ENCODE measurements at regions not wholly inside any gene's neighbourhood (a gene's known extent, or its start where the extent isn't known, plus 50 kb on each side); places are given as distances from the start of the nearest gene placed in this dataset.

DNA sequence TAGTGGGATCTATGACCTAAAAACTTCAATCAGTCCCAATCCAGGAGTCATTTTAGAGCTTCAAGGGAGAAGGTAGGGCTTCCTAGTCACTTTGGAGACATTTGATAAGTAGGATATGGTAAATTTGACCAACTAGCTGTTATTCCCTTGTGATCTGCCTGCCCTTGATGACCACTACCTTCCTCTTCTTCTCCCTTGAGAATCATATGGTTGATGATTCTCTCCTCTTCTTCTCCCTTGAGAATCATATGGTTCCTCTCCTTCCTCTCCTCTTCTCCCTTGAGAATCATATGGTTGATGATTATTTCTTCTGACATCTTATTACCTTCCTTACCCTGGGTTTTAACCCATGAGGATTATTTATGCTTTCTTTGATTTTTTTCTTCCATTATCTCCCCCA lies 482.6 kb upstream of the TENM3 start:
- Histone ChIP-seq H3K9me3 (ENCODE audit: low read depth, low read length) (no peaks in the 10 kb centered on the region), H3K36me3 (ENCODE audit: insufficient read depth, low read length) (no peaks in the 10 kb centered on the region), H3K27ac (no peak overlapping the region), H3K9ac (ENCODE audit: insufficient read length) (no peak overlapping the region), H3K4me3 (no peak overlapping the region)
- DNase-seq (ENCODE audit: low read depth, low spot score): no peak
- no peak for TF ChIP-seq POLR2AphosphoS5 (IDR thresholded peaks at IDR 0.05; ENCODE audit: borderline replicate concordance, low read depth, low read length)

DNA sequence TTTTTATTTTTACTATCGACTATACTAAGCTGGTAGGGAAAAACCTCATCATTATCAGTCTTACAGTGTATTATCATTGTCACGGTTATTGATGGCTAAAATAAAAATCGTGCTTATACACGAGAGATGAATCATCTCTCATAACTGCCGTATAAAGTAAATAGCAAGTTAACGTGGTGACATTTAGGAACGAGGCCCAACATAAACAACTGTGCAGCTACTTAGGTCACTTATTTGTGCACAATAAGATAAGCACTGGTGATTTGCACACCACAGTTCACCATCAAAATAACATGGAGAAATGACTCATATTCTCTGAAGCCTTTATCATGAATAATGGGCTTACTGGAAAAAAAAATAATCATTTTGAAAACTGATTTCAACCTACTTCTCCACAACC lies 482.0 kb upstream of the TENM3 start:
- no peaks in the 10 kb centered on the region for H3K9me3 ChIP-seq (ENCODE audit: low read depth, low read length)
- no peak for DNase-seq (ENCODE audit: low read depth, low spot score)
- H3K4me3 ChIP-seq: no peak overlapping the region
- no peaks in the 10 kb centered on the region for H3K36me3 ChIP-seq (ENCODE audit: insufficient read depth, low read length)
- no peak overlapping the region for H3K27ac ChIP-seq
- no peak overlapping the region for H3K9ac ChIP-seq (ENCODE audit: insufficient read length)
- TF ChIP-seq EZH2 (IDR thresholded peaks at IDR 0.05): no peak
- no peak for TF ChIP-seq POLR2AphosphoS5 (IDR thresholded peaks at IDR 0.05; ENCODE audit: borderline replicate concordance, low read depth, low read length)
- no peak for TF ChIP-seq FOXP2 (optimal IDR thresholded peaks at IDR 0.05; ENCODE audit: control extremely low read depth, extremely low read length, insufficient read depth)

DNA sequence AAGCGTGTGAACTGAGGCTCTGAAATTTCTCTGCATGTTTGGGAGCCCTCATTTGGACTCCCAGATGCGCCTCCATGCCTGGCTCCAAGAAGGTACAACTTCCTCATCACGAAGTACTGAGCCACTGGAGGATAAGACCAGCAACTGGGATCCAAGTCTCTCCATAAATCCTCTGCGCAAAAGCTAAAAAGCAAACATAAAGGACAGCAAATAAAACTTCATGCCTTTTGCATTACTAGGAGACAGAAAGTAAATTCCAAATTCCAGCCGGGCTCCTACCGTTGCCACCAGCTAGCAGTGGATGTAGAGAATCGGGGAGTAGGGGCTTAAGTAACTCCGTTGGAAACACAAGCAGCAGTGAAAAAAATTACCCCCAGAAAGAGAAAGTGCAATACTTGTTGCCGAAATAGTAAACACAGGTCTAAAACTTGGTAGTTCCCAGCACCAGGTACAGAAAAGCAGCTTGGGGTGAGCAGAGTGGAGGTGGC lies 477.1 kb upstream of the TENM3 start:
- Histone ChIP-seq H3K27ac (no peak overlapping the region), H3K4me3 (no peak overlapping the region)
- no peak for DNase-seq (ENCODE audit: low read depth, low spot score)

DNA sequence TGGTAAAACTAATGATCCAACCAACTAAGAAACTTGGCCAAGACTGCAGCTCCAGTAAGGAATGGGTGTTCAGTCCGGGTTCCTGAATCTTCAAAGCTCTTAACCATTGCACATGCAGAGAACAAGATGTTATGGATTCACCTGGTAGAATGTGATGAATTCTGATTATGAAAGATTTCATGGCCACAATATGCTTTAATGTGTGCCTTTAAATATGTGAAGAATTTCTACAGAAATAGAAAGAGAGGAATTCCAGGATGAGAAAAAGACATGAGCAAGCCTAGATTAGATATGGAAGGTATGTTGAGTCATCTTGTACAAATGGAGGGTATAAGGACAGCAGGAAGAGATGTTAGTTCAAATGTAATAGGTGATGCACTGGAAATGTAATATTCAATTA lies 472.2 kb upstream of the TENM3 start:
- no peak for TF ChIP-seq FOXP2 (optimal IDR thresholded peaks at IDR 0.05; ENCODE audit: control extremely low read depth, extremely low read length, insufficient read depth)
- no peak for TF ChIP-seq POLR2AphosphoS5 (IDR thresholded peaks at IDR 0.05; ENCODE audit: borderline replicate concordance, low read depth, low read length)
- no peak for TF ChIP-seq EZH2 (IDR thresholded peaks at IDR 0.05)
- no peak for DNase-seq (ENCODE audit: low read depth, low spot score)
- no peaks in the 10 kb centered on the region for H3K9me3 ChIP-seq (ENCODE audit: low read depth, low read length)
- no peak overlapping the region for H3K4me3 ChIP-seq
- H3K27ac ChIP-seq: no peak overlapping the region
- no peak overlapping the region for H3K9ac ChIP-seq (ENCODE audit: insufficient read length)
- no peaks in the 10 kb centered on the region for H3K36me3 ChIP-seq (ENCODE audit: insufficient read depth, low read length)

More for the DNA sequence above, 477.1 kb upstream of the TENM3 start:
- H3K36me3 ChIP-seq (ENCODE audit: insufficient read depth, low read length): no peaks in the 10 kb centered on the region
- H3K9ac ChIP-seq (ENCODE audit: insufficient read length): no peak overlapping the region
- no peaks in the 10 kb centered on the region for H3K9me3 ChIP-seq (ENCODE audit: low read depth, low read length)
- TF ChIP-seq POLR2AphosphoS5 (IDR thresholded peaks at IDR 0.05; ENCODE audit: borderline replicate concordance, low read depth, low read length): no peak
- TF ChIP-seq FOXP2 (optimal IDR thresholded peaks at IDR 0.05; ENCODE audit: control extremely low read depth, extremely low read length, insufficient read depth): no peak

DNA sequence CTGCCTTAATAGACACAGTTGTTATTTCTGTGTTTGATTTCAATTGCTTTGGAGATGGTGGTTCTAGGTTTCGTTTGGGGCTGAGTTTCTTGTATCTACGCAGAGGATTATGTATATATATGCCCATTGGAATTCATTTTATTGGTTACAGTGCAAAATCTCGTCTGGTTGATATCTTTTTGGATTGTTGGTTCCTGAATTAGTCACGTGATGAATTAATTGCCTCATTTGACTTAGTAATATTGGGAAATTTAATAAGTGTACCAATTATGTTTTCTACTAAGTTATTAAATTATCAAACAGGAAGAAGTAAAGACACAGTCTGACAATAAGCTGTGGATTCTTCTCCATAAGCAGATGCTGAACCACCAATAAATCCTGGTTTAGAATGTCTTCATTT lies 467.9 kb upstream of the TENM3 start:
- Histone ChIP-seq H3K9ac (ENCODE audit: insufficient read length) (no peak overlapping the region), H3K4me3 (no peak overlapping the region), H3K27ac (no peak overlapping the region), H3K9me3 (ENCODE audit: low read depth, low read length) (no peaks in the 10 kb centered on the region), H3K36me3 (ENCODE audit: insufficient read depth, low read length) (no peaks in the 10 kb centered on the region)
- no peak for DNase-seq (ENCODE audit: low read depth, low spot score)
- TF ChIP-seq POLR2AphosphoS5 (IDR thresholded peaks at IDR 0.05; ENCODE audit: borderline replicate concordance, low read depth, low read length): no peak
- no peak for TF ChIP-seq EZH2 (IDR thresholded peaks at IDR 0.05)
- TF ChIP-seq FOXP2 (optimal IDR thresholded peaks at IDR 0.05; ENCODE audit: control extremely low read depth, extremely low read length, insufficient read depth): no peak

DNA sequence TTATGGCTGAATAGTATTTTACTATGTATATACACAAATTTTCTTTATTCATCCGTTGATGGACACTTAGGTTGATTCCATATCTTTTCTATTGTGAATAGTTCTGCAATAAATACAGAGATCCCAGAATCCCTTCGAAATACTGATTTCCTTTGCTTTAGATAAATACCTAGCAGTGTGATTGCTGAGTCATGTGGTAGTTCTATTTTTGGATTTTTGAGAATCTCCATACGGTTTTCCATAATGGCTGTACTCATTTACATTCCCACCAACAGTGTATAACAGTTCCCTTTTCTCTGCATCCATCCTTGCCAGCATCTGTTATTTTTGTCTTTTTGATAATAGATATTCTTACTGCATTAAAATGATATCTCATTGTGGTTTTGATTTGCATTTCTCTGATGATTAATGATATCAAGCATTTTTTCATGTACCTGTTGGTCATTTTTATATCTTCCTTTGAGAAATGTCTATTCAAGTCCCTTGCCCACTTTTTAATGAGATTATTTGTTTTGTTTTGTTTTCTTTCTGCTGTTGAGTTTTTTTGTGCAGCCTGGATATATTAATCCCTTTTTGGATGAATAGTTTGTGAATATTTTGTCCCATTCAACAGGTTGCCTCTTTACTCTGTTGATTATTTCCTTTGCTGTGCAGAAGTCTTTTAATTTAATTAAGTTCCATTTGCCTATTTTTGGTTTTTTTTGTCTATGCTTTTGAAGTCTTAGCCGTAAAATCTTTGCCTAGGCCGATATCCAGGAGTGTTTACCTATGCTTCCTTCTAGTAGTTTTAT lies 466.7 kb upstream of the TENM3 start:
- Histone ChIP-seq H3K9ac (ENCODE audit: insufficient read length) (no peak overlapping the region), H3K9me3 (ENCODE audit: low read depth, low read length) (no peaks in the 10 kb centered on the region), H3K27ac (no peak overlapping the region), H3K36me3 (ENCODE audit: insufficient read depth, low read length) (no peaks in the 10 kb centered on the region), H3K4me3 (no peak overlapping the region)
- TF ChIP-seq POLR2AphosphoS5 (IDR thresholded peaks at IDR 0.05; ENCODE audit: borderline replicate concordance, low read depth, low read length) (no peak), EZH2 (IDR thresholded peaks at IDR 0.05) (no peak), FOXP2 (optimal IDR thresholded peaks at IDR 0.05; ENCODE audit: control extremely low read depth, extremely low read length, insufficient read depth) (no peak)
- no peak for DNase-seq (ENCODE audit: low read depth, low spot score)

DNA sequence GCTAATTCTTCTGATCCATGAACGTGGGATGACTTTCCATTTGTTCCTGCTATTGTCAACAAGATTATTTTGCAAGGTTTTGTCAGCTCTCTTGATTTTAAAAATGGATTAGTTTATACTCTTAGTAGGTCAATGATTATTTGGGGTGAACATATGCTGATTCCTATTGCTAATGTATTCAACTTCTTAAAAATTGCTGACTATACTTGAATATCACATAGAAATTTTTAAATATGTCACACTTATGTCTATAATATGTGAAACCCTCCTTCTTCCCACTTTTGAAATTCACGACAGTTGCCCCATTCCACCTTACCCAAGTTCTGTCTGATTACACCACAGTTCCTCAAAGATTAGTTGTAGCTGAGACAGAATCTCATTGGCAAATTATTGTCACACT lies 465.7 kb upstream of the TENM3 start:
- no peaks in the 10 kb centered on the region for H3K9me3 ChIP-seq (ENCODE audit: low read depth, low read length)
- no peak overlapping the region for H3K9ac ChIP-seq (ENCODE audit: insufficient read length)
- no peak overlapping the region for H3K4me3 ChIP-seq
- H3K27ac ChIP-seq: no peak overlapping the region
- TF ChIP-seq FOXP2 (optimal IDR thresholded peaks at IDR 0.05; ENCODE audit: control extremely low read depth, extremely low read length, insufficient read depth): no peak
- no peaks in the 10 kb centered on the region for H3K36me3 ChIP-seq (ENCODE audit: insufficient read depth, low read length)
- DNase-seq (ENCODE audit: low read depth, low spot score): no peak

DNA sequence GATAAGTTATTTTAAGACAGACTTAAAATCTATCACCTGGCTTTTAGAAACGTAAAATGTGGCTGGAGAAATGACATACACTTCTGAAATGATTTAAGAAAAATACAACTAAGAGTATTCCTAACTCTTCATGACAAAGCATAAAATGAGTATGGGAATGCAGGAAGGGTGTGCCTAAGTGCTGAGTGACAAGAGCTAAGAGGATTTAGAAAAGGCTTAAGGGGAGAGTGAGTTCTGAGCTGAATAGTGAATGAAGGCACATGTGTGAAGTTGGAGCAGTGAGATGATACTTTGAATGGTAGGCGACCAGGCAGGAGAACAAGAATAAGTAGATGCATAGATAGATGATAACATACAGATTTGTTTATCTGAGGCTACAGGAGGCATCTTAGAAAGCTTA lies 458.3 kb upstream of the TENM3 start:
- no peak overlapping the region for H3K9ac ChIP-seq (ENCODE audit: insufficient read length)
- H3K36me3 ChIP-seq (ENCODE audit: insufficient read depth, low read length): no peaks in the 10 kb centered on the region
- no peak for TF ChIP-seq POLR2AphosphoS5 (IDR thresholded peaks at IDR 0.05; ENCODE audit: borderline replicate concordance, low read depth, low read length)
- TF ChIP-seq FOXP2 (optimal IDR thresholded peaks at IDR 0.05; ENCODE audit: control extremely low read depth, extremely low read length, insufficient read depth): no peak
- no peak for TF ChIP-seq EZH2 (IDR thresholded peaks at IDR 0.05)
- no peak overlapping the region for H3K4me3 ChIP-seq
- DNase-seq (ENCODE audit: low read depth, low spot score): no peak
- no peaks in the 10 kb centered on the region for H3K9me3 ChIP-seq (ENCODE audit: low read depth, low read length)
- no peak overlapping the region for H3K27ac ChIP-seq

DNA sequence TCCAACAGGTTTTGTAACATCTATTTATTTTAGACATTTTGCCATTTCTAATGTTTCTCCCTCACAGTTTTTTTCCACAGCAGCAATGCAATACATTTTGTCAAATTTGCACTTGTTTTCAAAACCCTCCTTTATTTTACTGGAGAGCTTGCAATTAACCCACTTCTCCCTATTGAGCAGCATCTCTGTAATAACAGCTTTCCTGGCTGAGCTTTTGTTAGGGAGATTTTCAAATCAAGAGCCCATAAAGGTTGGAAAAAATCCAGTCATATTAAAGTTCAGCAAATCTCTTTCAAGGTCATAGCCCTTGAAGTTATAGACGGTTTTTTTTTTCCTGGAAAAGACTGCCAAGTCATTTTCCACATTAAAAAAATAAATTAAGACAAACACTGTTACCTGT lies 450.6 kb upstream of the TENM3 start:
- Histone ChIP-seq H3K9me3 (ENCODE audit: low read depth, low read length) (no peaks in the 10 kb centered on the region), H3K9ac (ENCODE audit: insufficient read length) (no peak overlapping the region), H3K4me3 (no peak overlapping the region), H3K27ac (no peak overlapping the region), H3K36me3 (ENCODE audit: insufficient read depth, low read length) (no peaks in the 10 kb centered on the region)
- TF ChIP-seq POLR2AphosphoS5 (IDR thresholded peaks at IDR 0.05; ENCODE audit: borderline replicate concordance, low read depth, low read length) (no peak), EZH2 (IDR thresholded peaks at IDR 0.05) (no peak), FOXP2 (optimal IDR thresholded peaks at IDR 0.05; ENCODE audit: control extremely low read depth, extremely low read length, insufficient read depth) (no peak)
- DNase-seq (ENCODE audit: low read depth, low spot score): no peak
